Naive thymus-derived CD4-positive, alpha-beta T cell (primary cell): ENCODE measurements at regions not wholly inside any gene's neighbourhood (a gene's known extent, or its start where the extent isn't known, plus 50 kb on each side); places are given as distances from the start of the nearest gene placed in this dataset.

Experiments used
- ATAC-seq: fragments of 150-1000 bp; cut with Tn5 transposase; 2 replicates; pipeline ENCODE4 v1.10.0; 2021; ENCODE audit warnings: mild to moderate bottlenecking, moderate library complexity
- CTCF ChIA-PET: fragments of 350-600 bp; sonication (Branson Sonifier 250); formaldehyde crosslinking; loops from one replicate; lab custom pipeline; 2021; ENCODE audit warnings: antibody characterized with exemption; lab: Charles Lee
- POLR2A ChIA-PET: fragments of 350-600 bp; sonication (Branson Sonifier 250); formaldehyde crosslinking; loops from one replicate; lab custom pipeline; 2021; ENCODE audit warnings: antibody characterized with exemption, inconsistent platforms; lab: Charles Lee
- DNase-seq, 9 donors: peaks; one replicate each; pipeline versions ENCODE4 v3.0.0 to v3.0.0-alpha.2; 2020 to 2022; ENCODE audit warnings: mixed read lengths in 1 of 9
- H3K27ac ChIP-seq: one replicate; pipeline ENCODE4 v1.7.0; 2013; ENCODE audit warnings: mild to moderate bottlenecking, low read depth, low read length, moderate library complexity
- H3K27me3 ChIP-seq, 2 donors: one replicate each; pipeline ENCODE4 v1.7.0; 2013; ENCODE audit warnings: low read length in 2 of 2, mild to moderate bottlenecking in 2 of 2, moderate library complexity in 2 of 2; ENCODE audit not compliant: control insufficient read depth in 2 of 2, insufficient read depth in 2 of 2
- H3K36me3 ChIP-seq, 3 experiments: 1 replicate in 2 of 3; 2 replicates in 1 of 3; pipeline ENCODE4 v1.7.0; 2013; ENCODE audit warnings: low read length in 3 of 3, mild to moderate bottlenecking in 3 of 3, moderate library complexity in 1 of 3; ENCODE audit not compliant: insufficient read depth in 3 of 3, control insufficient read depth in 2 of 3
- H3K4me1 ChIP-seq, 2 donors: one replicate each; pipeline ENCODE4 v1.7.0; 2013; ENCODE audit warnings: low read length in 2 of 2, mild to moderate bottlenecking in 2 of 2, moderate library complexity in 1 of 2; ENCODE audit not compliant: control insufficient read depth in 2 of 2, insufficient read depth in 2 of 2
- H3K4me3 ChIP-seq: 2 replicates; pipeline ENCODE4 v1.7.0; 2013; ENCODE audit warnings: mild to moderate bottlenecking, low read length
- H3K9me3 ChIP-seq, 3 experiments: 1 replicate in 2 of 3; 2 replicates in 1 of 3; pipeline ENCODE4 v1.7.0; 2013; ENCODE audit warnings: low read length in 3 of 3; ENCODE audit not compliant: control insufficient read depth in 2 of 3
- H3K27ac Mint-ChIP-seq, 9 donors: one replicate each; pipeline ENCODE4 v1.8.0; 2020 to 2022; ENCODE audit warnings: mixed read lengths in 9 of 9, mild to moderate bottlenecking in 8 of 9, moderate library complexity in 5 of 9, inconsistent platforms in 2 of 9
- H3K27me3 Mint-ChIP-seq, 5 donors: one replicate each; pipeline ENCODE4 v1.8.0; 2021 to 2022; ENCODE audit warnings: mixed read lengths in 5 of 5, mild to moderate bottlenecking in 1 of 5
- H3K36me3 Mint-ChIP-seq, 5 donors: one replicate each; pipeline ENCODE4 v1.8.0; 2020 to 2022; ENCODE audit warnings: mixed read lengths in 5 of 5, mild to moderate bottlenecking in 3 of 5, inconsistent platforms in 1 of 5
- H3K4me1 Mint-ChIP-seq, 7 donors: one replicate each; pipeline ENCODE4 v1.8.0; 2020 to 2022; ENCODE audit warnings: mixed read lengths in 7 of 7, mild to moderate bottlenecking in 3 of 7, inconsistent platforms in 1 of 7
- H3K4me3 Mint-ChIP-seq, 10 donors: one replicate each; pipeline ENCODE4 v1.8.0; 2020 to 2022; ENCODE audit warnings: mild to moderate bottlenecking in 10 of 10, mixed read lengths in 10 of 10, moderate library complexity in 6 of 10, inconsistent platforms in 2 of 10
- H3K9me3 Mint-ChIP-seq, 11 donors: one replicate each; pipeline ENCODE4 v1.8.0; 2020 to 2022; ENCODE audit warnings: mixed read lengths in 11 of 11, mild to moderate bottlenecking in 4 of 11, inconsistent platforms in 1 of 11, moderate library complexity in 1 of 11
- intact Hi-C, 2 donors: fragments of 100-400 bp; cut with micrococcal nuclease; formaldehyde crosslinking; loops; one replicate each; pipeline ENCODE4 v1.15.1; 2023

DNA sequence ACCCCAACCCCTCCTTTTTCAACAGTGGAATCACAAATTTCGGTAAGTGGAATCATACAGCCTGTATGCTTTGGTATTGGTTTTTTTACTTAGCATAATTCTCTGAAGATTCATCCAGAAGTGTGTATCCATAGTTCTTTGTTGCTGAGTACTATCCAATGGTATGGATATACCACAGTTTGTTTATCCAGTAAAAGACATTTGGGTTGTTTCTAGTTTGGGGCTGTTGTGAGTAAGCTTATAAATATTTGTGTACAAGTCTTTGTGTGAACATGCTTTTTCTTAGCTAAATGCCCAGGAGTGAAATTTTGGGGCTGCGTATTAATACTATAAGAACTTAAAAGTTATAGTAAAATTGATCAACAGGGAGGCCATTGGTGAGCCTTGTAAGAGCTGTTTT is 57.5 kb upstream of the GC start:
- Histone ChIP-seq H3K27me3 (no peaks in the 10 kb centered on the region), H3K4me3 (no peak overlapping the region), H3K9me3 (no peaks in the 10 kb centered on the region), H3K4me1 (no peaks in the 10 kb centered on the region), H3K27ac (no peak overlapping the region), H3K36me3 (no peaks in the 10 kb centered on the region)
- Mint-ChIP-seq H3K27ac (peak overlapping the region in 1 of 9 donors; percentile 7), H3K36me3 (no peaks in the 10 kb centered on the region), H3K9me3 (peaks cover 0 to 6% (median 0%) of the 10 kb centered on the region in 11 donors), H3K4me1 (no peaks in the 10 kb centered on the region), H3K27me3 (peaks cover 0 to 6% (median 0%) of the 10 kb centered on the region in 5 donors), H3K4me3 (no peak overlapping the region)
- CTCF ChIA-PET: no interaction called here
- DNase-seq (no peak), ATAC-seq (no peak)
- intact Hi-C loops: no loop called here
- POLR2A ChIA-PET: no interaction called here

DNA sequence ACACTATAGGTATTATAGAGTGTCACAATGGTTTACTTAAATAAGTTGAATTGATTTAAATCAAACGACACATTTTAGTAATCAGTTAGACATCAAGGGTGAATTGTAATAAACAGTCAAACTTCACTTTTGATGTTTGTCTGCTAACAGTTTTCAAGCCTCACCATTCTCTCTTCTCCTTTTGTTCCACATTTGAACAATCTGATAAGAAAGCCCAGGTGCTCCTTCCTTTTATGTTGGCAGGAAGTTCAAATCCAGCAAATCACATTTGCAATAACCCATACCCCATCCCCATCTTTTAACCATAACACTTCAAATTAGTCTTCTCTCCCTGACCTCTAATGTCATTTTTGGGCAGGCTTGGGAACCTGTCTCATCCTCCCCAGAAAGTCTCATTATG is 63.4 kb upstream of the GC start:
- Mint-ChIP-seq H3K27me3 (no peaks in the 10 kb centered on the region), H3K36me3 (no peaks in the 10 kb centered on the region), H3K9me3 (peaks cover 0 to 11% (median 0%) of the 10 kb centered on the region in 11 donors), H3K27ac (no peak overlapping the region), H3K4me3 (no peak overlapping the region), H3K4me1 (no peaks in the 10 kb centered on the region)
- H3K9me3 ChIP-seq: no peaks in the 10 kb centered on the region
- H3K27ac ChIP-seq: no peak overlapping the region
- no peaks in the 10 kb centered on the region for H3K36me3 ChIP-seq
- H3K4me3 ChIP-seq: no peak overlapping the region
- no peaks in the 10 kb centered on the region for H3K4me1 ChIP-seq
- DNase-seq (no peak), ATAC-seq (no peak)
- POLR2A ChIA-PET: no interaction called here
- no peaks in the 10 kb centered on the region for H3K27me3 ChIP-seq
- intact Hi-C loops: no loop called here
- CTCF ChIA-PET: no interaction called here

DNA sequence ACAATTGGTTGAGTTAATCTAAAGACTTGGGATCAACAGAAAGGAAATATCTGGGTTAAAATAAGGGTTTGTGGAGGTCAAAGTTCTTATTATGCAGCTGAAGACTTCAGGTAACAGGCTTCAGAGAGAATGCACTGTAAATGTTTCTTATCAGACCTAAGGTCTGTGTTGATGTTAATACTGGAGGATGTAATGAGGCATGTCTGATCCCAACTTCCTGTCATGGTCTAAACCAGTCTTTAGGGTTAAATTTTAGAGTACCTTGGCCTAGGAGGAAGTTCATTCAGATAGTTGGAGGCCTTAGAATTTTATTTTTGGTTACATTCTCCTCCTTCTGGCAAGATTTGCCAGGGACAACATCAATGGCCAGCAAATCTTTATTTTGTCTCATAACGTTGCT is 72.1 kb upstream of the GC start:
- H3K4me1 Mint-ChIP-seq: no peaks in the 10 kb centered on the region
- no peaks in the 10 kb centered on the region for H3K36me3 Mint-ChIP-seq
- ATAC-seq (no peak), DNase-seq (no peak)
- Histone ChIP-seq H3K9me3 (no peaks in the 10 kb centered on the region), H3K4me1 (no peaks in the 10 kb centered on the region), H3K27ac (no peak overlapping the region), H3K27me3 (no peaks in the 10 kb centered on the region), H3K4me3 (no peak overlapping the region), H3K36me3 (no peaks in the 10 kb centered on the region)
- no peak overlapping the region for H3K27ac Mint-ChIP-seq
- no peak overlapping the region for H3K4me3 Mint-ChIP-seq
- POLR2A ChIA-PET: no interaction called here
- peaks cover 0 to 6% (median 0%) of the 10 kb centered on the region in 5 donors for H3K27me3 Mint-ChIP-seq
- CTCF ChIA-PET: no interaction called here
- peaks cover 0 to 10% (median 3%) of the 10 kb centered on the region in 11 donors for H3K9me3 Mint-ChIP-seq
- intact Hi-C loops: no loop called here

DNA sequence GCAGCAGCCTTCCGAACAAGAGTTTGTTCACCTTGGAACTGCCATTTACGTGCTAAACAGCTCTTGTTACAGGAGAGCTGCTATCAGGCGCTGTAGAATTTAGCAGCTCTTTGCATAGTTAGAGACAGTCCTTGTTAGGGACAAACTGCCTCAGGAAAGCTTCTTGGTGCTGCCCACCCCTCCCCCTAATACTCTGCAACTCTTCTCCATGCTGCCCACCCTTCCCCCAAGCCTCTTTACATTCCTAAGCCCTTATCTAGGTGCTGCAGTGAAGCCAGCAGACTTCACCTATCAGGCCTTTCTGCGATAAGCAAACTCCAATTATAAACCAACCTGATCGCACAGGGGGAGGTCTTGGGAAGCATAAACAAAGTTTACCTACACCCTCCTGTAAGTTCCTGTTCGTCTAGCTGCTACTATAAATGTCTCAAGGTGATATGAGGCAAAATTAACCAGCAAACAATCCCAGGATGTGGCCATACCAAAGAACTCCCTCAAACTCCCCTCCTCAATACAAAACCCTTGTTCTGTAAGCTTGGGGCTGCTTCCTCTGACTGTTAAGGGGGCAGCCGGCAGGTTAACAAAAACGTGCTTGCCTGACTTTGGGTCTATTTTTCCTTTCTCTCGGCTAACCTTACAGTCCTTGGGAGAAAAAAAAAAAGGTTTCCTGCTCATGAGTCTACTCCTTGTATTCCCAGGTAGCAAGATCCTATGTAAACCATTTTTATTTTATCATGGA is 74.0 kb upstream of the GC start:
- Mint-ChIP-seq H3K4me3 (no peak overlapping the region), H3K27me3 (peaks cover 0 to 6% (median 0%) of the 10 kb centered on the region in 5 donors), H3K36me3 (no peaks in the 10 kb centered on the region), H3K4me1 (no peaks in the 10 kb centered on the region), H3K9me3 (peaks cover 0 to 20% (median 4%) of the 10 kb centered on the region in 11 donors), H3K27ac (no peak overlapping the region)
- DNase-seq (no peak), ATAC-seq (no peak)
- no peaks in the 10 kb centered on the region for H3K27me3 ChIP-seq
- intact Hi-C loops: no loop called here
- CTCF ChIA-PET: interaction anchor here (0.6 kb wide), 1 partner anchor 265 kb away, joined by 3 read pairs; no protein-coding TSS in a partner anchor
- H3K9me3 ChIP-seq: no peaks in the 10 kb centered on the region
- H3K4me1 ChIP-seq: no peaks in the 10 kb centered on the region
- no peak overlapping the region for H3K27ac ChIP-seq
- POLR2A ChIA-PET: no interaction called here
- H3K36me3 ChIP-seq: no peaks in the 10 kb centered on the region
- H3K4me3 ChIP-seq: no peak overlapping the region

DNA sequence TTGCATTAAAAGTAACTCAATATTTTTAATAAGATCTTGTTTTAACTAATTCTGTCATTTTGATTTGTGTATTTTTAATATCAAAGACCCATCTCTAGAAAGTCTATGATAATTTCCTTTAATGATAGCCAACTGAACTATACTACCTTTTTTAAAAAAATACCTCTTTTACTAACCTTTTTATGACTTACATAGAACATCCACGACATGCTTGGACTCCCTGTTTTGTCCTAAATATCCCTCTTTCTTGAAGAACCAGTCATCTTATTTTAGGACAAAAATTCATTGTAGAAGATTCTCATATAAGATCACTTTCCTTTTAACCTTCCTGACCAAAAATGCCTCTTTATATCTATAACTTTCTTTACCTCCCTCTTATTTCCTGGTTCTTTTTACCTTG is 76.8 kb upstream of the GC start:
- CTCF ChIA-PET: interaction anchor here (1.1 kb wide), 1 partner anchor 66 kb away, joined by 4 read pairs; no protein-coding TSS in a partner anchor
- H3K4me3 ChIP-seq: no peak overlapping the region

GRCh38 chr4:71862315-71862714 is 78.4 kb upstream of the GC start:
- Mint-ChIP-seq H3K27ac (no peak overlapping the region), H3K4me3 (no peak overlapping the region), H3K9me3 (peaks cover 0 to 36% (median 8%) of the 10 kb centered on the region in 11 donors), H3K27me3 (no peaks in the 10 kb centered on the region), H3K36me3 (no peaks in the 10 kb centered on the region), H3K4me1 (no peaks in the 10 kb centered on the region)
- intact Hi-C loops: no loop called here
- no peaks in the 10 kb centered on the region for H3K4me1 ChIP-seq
- no peak overlapping the region for H3K4me3 ChIP-seq
- CTCF ChIA-PET: no interaction called here
- ATAC-seq (no peak), DNase-seq (no peak)
- H3K27me3 ChIP-seq: no peaks in the 10 kb centered on the region
- peaks cover 0 to 8% (median 0%) of the 10 kb centered on the region in 3 experiments for H3K9me3 ChIP-seq
- POLR2A ChIA-PET: no interaction called here
- H3K36me3 ChIP-seq: no peaks in the 10 kb centered on the region
- no peak overlapping the region for H3K27ac ChIP-seq

More for the DNA sequence above, 76.8 kb upstream of the GC start:
- Histone ChIP-seq H3K27me3 (no peaks in the 10 kb centered on the region), H3K4me1 (no peaks in the 10 kb centered on the region), H3K9me3 (peaks cover 0 to 8% (median 0%) of the 10 kb centered on the region in 3 experiments), H3K27ac (no peak overlapping the region), H3K36me3 (no peaks in the 10 kb centered on the region)
- DNase-seq: no peak
- Mint-ChIP-seq H3K36me3 (no peaks in the 10 kb centered on the region), H3K4me3 (no peak overlapping the region), H3K9me3 (peaks cover 0 to 36% (median 8%) of the 10 kb centered on the region in 11 donors), H3K4me1 (no peaks in the 10 kb centered on the region), H3K27me3 (peaks cover 0 to under 1% (median 0%) of the 10 kb centered on the region in 5 donors), H3K27ac (no peak overlapping the region)
- POLR2A ChIA-PET: no interaction called here
- no peak for ATAC-seq
- intact Hi-C loops: no loop called here

- Mint-ChIP-seq H3K9me3 (peaks cover 0 to 36% (median 8%) of the 10 kb centered on the region in 11 donors), H3K36me3 (no peaks in the 10 kb centered on the region), H3K27me3 (no peaks in the 10 kb centered on the region), H3K4me1 (no peaks in the 10 kb centered on the region), H3K4me3 (no peak overlapping the region), H3K27ac (no peak overlapping the region)
- no peaks in the 10 kb centered on the region for H3K36me3 ChIP-seq
- peaks cover 0 to 8% (median 0%) of the 10 kb centered on the region in 3 experiments for H3K9me3 ChIP-seq
- no peak overlapping the region for H3K27ac ChIP-seq
- intact Hi-C loops: no loop called here
- H3K4me1 ChIP-seq: no peaks in the 10 kb centered on the region
- ATAC-seq (no peak), DNase-seq (no peak)
- no peak overlapping the region for H3K4me3 ChIP-seq
- ChIA-PET CTCF (no interaction called here), POLR2A (no interaction called here)
- H3K27me3 ChIP-seq: no peaks in the 10 kb centered on the region
Observed at GRCh38 chr4:71863457-71863856, 79.6 kb upstream of the GC start.
